SU-DHL-6 (cell line): ENCODE measurements at regions not wholly inside any gene's neighbourhood (a gene's known extent, or its start where the extent isn't known, plus 50 kb on each side); places are given as distances from the start of the nearest gene placed in this dataset.

Experiments used
- H2AFZ ChIP-seq: fragments of 200-600 bp; sonication (generic); 2 replicates; pipeline ENCODE4 v1.6.1; 2014; ENCODE audit warnings: low read depth, mild to moderate bottlenecking, moderate library complexity, mixed read lengths, antibody characterized with exemption, low read length; ENCODE audit not compliant: severe bottlenecking
- H3F3A ChIP-seq: fragments of 200-600 bp; shearing (Covaris generic); 2 replicates; pipeline ENCODE4 v1.6.0; 2016; ENCODE audit warnings: antibody characterized with exemption, mild to moderate bottlenecking; ENCODE audit not compliant: insufficient read depth
- H3K27ac ChIP-seq: fragments of 200-600 bp; sonication (generic); 2 replicates; pipeline ENCODE4 v1.5.1; 2016; ENCODE audit warnings: low read depth, mild to moderate bottlenecking, low read length, moderate library complexity, mixed read lengths
- H3K27me3 ChIP-seq: fragments of 200-600 bp; sonication (generic), shearing (Covaris generic); 2 replicates; pipeline ENCODE4 v1.6.0; 2014; ENCODE audit warnings: mild to moderate bottlenecking, low read length
- H3K36me3 ChIP-seq: fragments of 200-600 bp; sonication (generic); 2 replicates; pipeline ENCODE4 v1.6.1; 2014; ENCODE audit warnings: mild to moderate bottlenecking, low read length, mixed read lengths
- H3K4me2 ChIP-seq: fragments of 300-600, 200-600 bp; shearing (Covaris generic), sonication (generic); 2 replicates; pipeline ENCODE4 v1.6.0; 2014; ENCODE audit warnings: low read length, low read depth, mild to moderate bottlenecking; ENCODE audit not compliant: poor library complexity, severe bottlenecking
- H3K4me3 ChIP-seq: fragments of 200-600 bp; sonication (generic); 2 replicates; pipeline ENCODE4 v1.5.1; 2014; ENCODE audit warnings: antibody characterized with exemption, low read length, mild to moderate bottlenecking, mixed read lengths; ENCODE audit not compliant: insufficient read depth, poor library complexity, severe bottlenecking
- H3K79me2 ChIP-seq: fragments of 200-600 bp; sonication (generic); 2 replicates; pipeline ENCODE4 v1.6.1; 2014; ENCODE audit warnings: mild to moderate bottlenecking, low read length, moderate library complexity; ENCODE audit not compliant: insufficient read depth
- H3K9ac ChIP-seq: fragments of 200-600 bp; sonication (generic); 2 replicates; pipeline ENCODE4 v1.7.0; 2014; ENCODE audit warnings: mild to moderate bottlenecking, low read length
- H3K9me2 ChIP-seq: fragments of 200-600 bp; sonication (generic); replicated peaks from 2 replicates; pipeline ENCODE4 v1.6.1; 2014; ENCODE audit warnings: low read length; ENCODE audit not compliant: insufficient read depth
- H3K9me3 ChIP-seq: fragments of 200-600 bp; sonication (generic); 2 replicates; pipeline ENCODE4 v1.6.1; 2014; ENCODE audit warnings: low read length, mixed read lengths; ENCODE audit not compliant: insufficient read depth
- H4K20me1 ChIP-seq: fragments of 200-600 bp; sonication (generic); 2 replicates; pipeline ENCODE4 v1.6.1; 2014; ENCODE audit warnings: low read depth, mild to moderate bottlenecking, antibody characterized with exemption, low read length, moderate library complexity, mixed read lengths
- CTCF ChIP-seq: fragments of 200-600 bp; sonication (generic); IDR thresholded peaks from one replicate; pipeline ENCODE4 v1.5.1; 2017; ENCODE audit warnings: antibody characterized with exemption, mild to moderate bottlenecking, low read length, moderate library complexity; ENCODE audit not compliant: insufficient read depth, poor library complexity, severe bottlenecking
- EZH2phosphoT487 ChIP-seq: fragments of 200-600 bp; sonication (generic), shearing (Covaris generic); conservative IDR thresholded peaks from 2 replicates; pipeline ENCODE4 v1.6.1; 2018; ENCODE audit warnings: mild to moderate bottlenecking, antibody characterized with exemption, low read length, moderate library complexity, mixed read lengths

- no peaks in the 10 kb centered on the region for H3K27me3 ChIP-seq
- TF ChIP-seq EZH2phosphoT487 (no peak), CTCF (no peak)
- no peak overlapping the region for H3K4me3 ChIP-seq
- H3K9me3 ChIP-seq, result no peaks in the 10 kb centered on the region
- no peaks in the 10 kb centered on the region for H3K9me2 ChIP-seq
- no peak overlapping the region for H3K27ac ChIP-seq
- H4K20me1 ChIP-seq, result no peaks in the 10 kb centered on the region
- no peaks in the 10 kb centered on the region for H3K36me3 ChIP-seq
- no peak overlapping the region for H2AFZ ChIP-seq
- H3F3A ChIP-seq, result no peaks in the 10 kb centered on the region
- H3K9ac ChIP-seq, result no peak overlapping the region
- no peaks in the 10 kb centered on the region for H3K79me2 ChIP-seq
- no peak overlapping the region for H3K4me2 ChIP-seq
These were observed 1818.9 kb upstream of the FLRT2 start for GRCh38 chr14:83711046-83711445.

GRCh38 chr14:83712418-83713129 lies 1817.4 kb upstream of the FLRT2 start:
- H3K9me2 ChIP-seq, result no peaks in the 10 kb centered on the region
- no peaks in the 10 kb centered on the region for H3F3A ChIP-seq
- H3K4me2 ChIP-seq, result no peak overlapping the region
- H3K79me2 ChIP-seq, result no peaks in the 10 kb centered on the region
- H3K36me3 ChIP-seq, result no peaks in the 10 kb centered on the region
- no peak for TF ChIP-seq CTCF
- no peak for TF ChIP-seq EZH2phosphoT487
- H2AFZ ChIP-seq, result no peak overlapping the region
- H3K4me3 ChIP-seq, result no peak overlapping the region
- no peaks in the 10 kb centered on the region for H4K20me1 ChIP-seq
- no peak overlapping the region for H3K27ac ChIP-seq
- H3K27me3 ChIP-seq, result no peaks in the 10 kb centered on the region
- no peaks in the 10 kb centered on the region for H3K9me3 ChIP-seq
- no peak overlapping the region for H3K9ac ChIP-seq

- Histone ChIP-seq H3K9me3 (no peaks in the 10 kb centered on the region), H4K20me1 (no peaks in the 10 kb centered on the region), H3K9me2 (no peaks in the 10 kb centered on the region), H3K4me2 (no peak overlapping the region), H3K27ac (no peak overlapping the region), H3K27me3 (no peaks in the 10 kb centered on the region), H3K79me2 (no peaks in the 10 kb centered on the region), H2AFZ (no peak overlapping the region), H3K9ac (no peak overlapping the region), H3F3A (no peaks in the 10 kb centered on the region), H3K4me3 (no peak overlapping the region), H3K36me3 (no peaks in the 10 kb centered on the region)
- TF ChIP-seq EZH2phosphoT487, result no peak
- no peak for TF ChIP-seq CTCF
These were observed 1816.2 kb upstream of the FLRT2 start for GRCh38 chr14:83713732-83714131.
